Cardiac septum (tissue), 1 donor: ENCODE measurements at regions not wholly inside any gene's neighbourhood (a gene's known extent, or its start where the extent isn't known, plus 50 kb on each side); places are given as distances from the start of the nearest gene placed in this dataset.

Source experiments
- DNase-seq: peaks from one replicate; pipeline ENCODE4 v3.0.0-alpha.2; 2020; ENCODE audit warnings: low spot score
- intact Hi-C: fragments of 100-400 bp; cut with DNase I; formaldehyde crosslinking; loops from one replicate; pipeline ENCODE4 v1.14.0; 2022
- donor health status: DM: no; HTN: no; CAD: no.

GRCh38 chrX:4239650-4240540, 526.4 kb upstream of the PRKX start:
- intact Hi-C loops = no loop called here
- DNase-seq = no peak

- intact Hi-C loops = no loop called here
- no peak for DNase-seq
These were observed 525.5 kb upstream of the PRKX start for GRCh38 chrX:4238916-4239315.

GRCh38 chrX:4225086-4225485, 511.6 kb upstream of the PRKX start:
- no peak for DNase-seq
- intact Hi-C loops = no loop called here

GRCh38 chrX:4206941-4207340, 493.5 kb upstream of the PRKX start:
- intact Hi-C loops = no loop called here
- no peak for DNase-seq

GRCh38 chrX:4197971-4198370, 484.5 kb upstream of the PRKX start:
- intact Hi-C loops = no loop called here

GRCh38 chrX:4193500-4194155, 480.2 kb upstream of the PRKX start:
- DNase-seq = no peak
- intact Hi-C loops = no loop called here

More at GRCh38 chrX:4197971-4198370, 484.5 kb upstream of the PRKX start:
- DNase-seq = no peak

GRCh38 chrX:4186331-4186730, 472.9 kb upstream of the PRKX start:
- DNase-seq = no peak
- intact Hi-C loops = no loop called here

- DNase-seq = no peak
- intact Hi-C loops = no loop called here
These were observed 471.6 kb upstream of the PRKX start for GRCh38 chrX:4185086-4185485.

GRCh38 chrX:4182408-4182806, 469.0 kb upstream of the PRKX start:
- intact Hi-C loops = no loop called here
- no peak for DNase-seq

- no peak for DNase-seq
- intact Hi-C loops = no loop called here
These were observed 468.4 kb upstream of the PRKX start for GRCh38 chrX:4181782-4182407.

GRCh38 chrX:4179031-4179430, 465.6 kb upstream of the PRKX start:
- intact Hi-C loops = no loop called here
- no peak for DNase-seq

- intact Hi-C loops = no loop called here
- DNase-seq = no peak
These were observed 461.8 kb upstream of the PRKX start for GRCh38 chrX:4175221-4175620.

GRCh38 chrX:4173743-4174142, 460.3 kb upstream of the PRKX start:
- intact Hi-C loops = no loop called here
- no peak for DNase-seq

- DNase-seq = no peak
- intact Hi-C loops = no loop called here
These were observed 438.3 kb upstream of the PRKX start for GRCh38 chrX:4151798-4152197.

GRCh38 chrX:4150259-4150658, 436.8 kb upstream of the PRKX start:
- DNase-seq = no peak
- intact Hi-C loops = no loop called here

- intact Hi-C loops = no loop called here
- no peak for DNase-seq
These were observed 416.2 kb upstream of the PRKX start for GRCh38 chrX:4129626-4130025.

- intact Hi-C loops = no loop called here
- no peak for DNase-seq
These were observed 405.4 kb upstream of the PRKX start for GRCh38 chrX:4118666-4119530.

GRCh38 chrX:4110964-4111363, 397.5 kb upstream of the PRKX start:
- DNase-seq = no peak
- intact Hi-C loops = no loop called here

GRCh38 chrX:4094926-4095325, 381.5 kb upstream of the PRKX start:
- intact Hi-C loops = no loop called here
- no peak for DNase-seq
